ENCODE measurements at regions not wholly inside any gene's neighbourhood (a gene's known extent, or its start where the extent isn't known, plus 50 kb on each side); places are given as distances from the start of the nearest gene placed in this dataset.
"Not testable (repeated sequence)": the region's sequence is repeated elsewhere in the genome, so short reads cannot be mapped to it uniquely, and the experiment has no call there.

DNA sequence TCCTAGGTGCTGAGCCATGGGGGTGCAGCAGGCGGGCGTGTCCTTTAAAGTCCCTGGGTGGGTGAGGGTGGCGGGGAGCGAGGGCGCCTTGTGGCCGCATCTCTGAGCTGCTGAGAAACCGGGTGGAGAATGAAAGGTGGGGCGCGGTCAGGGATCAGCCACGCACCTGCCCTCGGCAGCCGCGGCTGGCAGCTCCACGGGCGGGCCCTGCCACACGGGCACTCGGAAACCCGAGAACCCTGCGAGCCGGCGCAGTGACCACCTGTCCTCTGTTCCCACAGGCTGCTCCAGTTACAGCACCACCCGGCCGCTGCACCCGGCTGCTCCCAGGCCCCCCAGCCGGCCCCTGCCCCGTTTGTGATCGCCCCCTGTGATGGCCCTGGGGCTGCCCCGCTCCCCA, 4400.5 kb upstream of the TPTE start:
- in situ Hi-C loops (cut with MboI; ENCODE audit: low pct_unique_long_range_greater_than_20kb, low sequenced_read_pairs); DNase-seq: not testable (repeated sequence)

GRCh38 chr21:6122629-6123028, 4398.8 kb upstream of the TPTE start:
- in situ Hi-C loops (cut with MboI; ENCODE audit: low pct_unique_long_range_greater_than_20kb, low sequenced_read_pairs); DNase-seq: not testable (repeated sequence)

DNA sequence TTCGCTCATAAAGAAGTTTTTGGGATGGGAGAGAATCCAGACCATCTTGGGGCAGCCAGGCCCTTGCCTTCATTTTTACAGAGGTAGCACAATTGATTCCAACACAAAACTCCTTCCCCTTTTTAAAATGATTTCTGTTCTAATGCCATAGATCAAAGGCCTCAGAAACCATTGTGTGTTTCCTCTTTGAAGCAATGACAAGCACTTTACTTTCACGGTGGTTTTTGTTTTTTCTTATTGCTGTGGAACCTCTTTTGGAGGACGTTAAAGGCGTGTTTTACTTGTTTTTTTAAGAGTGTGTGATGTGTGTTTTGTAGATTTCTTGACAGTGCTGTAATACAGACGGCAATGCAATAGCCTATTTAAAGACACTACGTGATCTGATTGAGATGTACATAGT, 4398.2 kb upstream of the TPTE start:
- in situ Hi-C loops (cut with MboI; ENCODE audit: low pct_unique_long_range_greater_than_20kb, low sequenced_read_pairs); DNase-seq: not testable (repeated sequence)

DNA sequence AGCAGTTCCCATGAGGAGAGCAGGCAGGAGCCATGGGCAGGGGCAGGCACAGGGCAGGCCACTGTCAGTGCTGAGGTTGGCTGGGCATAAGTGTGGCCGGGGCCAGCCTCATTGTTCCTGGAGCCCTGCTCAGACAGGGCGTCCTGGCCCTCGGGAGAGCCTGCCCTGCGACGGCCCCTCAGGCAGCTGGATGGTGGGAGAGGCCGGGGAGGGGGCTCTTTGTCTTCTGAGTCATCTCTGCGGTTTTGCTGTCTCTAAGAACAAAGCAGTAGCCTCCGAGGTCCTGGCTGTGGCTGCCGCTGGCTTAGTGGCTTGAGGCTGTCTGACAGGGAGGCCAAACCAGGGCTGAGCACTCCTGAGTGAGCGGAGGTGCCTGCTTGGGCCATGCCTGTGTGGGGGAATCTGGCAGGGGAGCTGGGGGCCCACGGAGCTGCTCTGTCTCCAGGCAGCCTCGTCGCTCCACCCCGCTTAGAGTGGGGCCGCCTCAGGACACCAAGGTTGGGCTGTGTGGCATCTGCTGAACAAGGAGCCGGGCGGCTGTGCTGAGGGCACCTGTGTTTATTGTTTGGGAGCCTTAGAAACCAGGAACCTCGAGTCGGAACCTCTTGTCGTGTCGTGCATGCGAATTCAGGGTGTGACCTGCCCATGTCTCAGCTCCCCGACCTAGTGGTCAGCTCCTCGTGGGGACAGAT, 4395.7 kb upstream of the TPTE start:
- DNase-seq, result peak; percentile 49
- in situ Hi-C loops (cut with MboI; ENCODE audit: low pct_unique_long_range_greater_than_20kb, low sequenced_read_pairs), result not testable (repeated sequence)

DNA sequence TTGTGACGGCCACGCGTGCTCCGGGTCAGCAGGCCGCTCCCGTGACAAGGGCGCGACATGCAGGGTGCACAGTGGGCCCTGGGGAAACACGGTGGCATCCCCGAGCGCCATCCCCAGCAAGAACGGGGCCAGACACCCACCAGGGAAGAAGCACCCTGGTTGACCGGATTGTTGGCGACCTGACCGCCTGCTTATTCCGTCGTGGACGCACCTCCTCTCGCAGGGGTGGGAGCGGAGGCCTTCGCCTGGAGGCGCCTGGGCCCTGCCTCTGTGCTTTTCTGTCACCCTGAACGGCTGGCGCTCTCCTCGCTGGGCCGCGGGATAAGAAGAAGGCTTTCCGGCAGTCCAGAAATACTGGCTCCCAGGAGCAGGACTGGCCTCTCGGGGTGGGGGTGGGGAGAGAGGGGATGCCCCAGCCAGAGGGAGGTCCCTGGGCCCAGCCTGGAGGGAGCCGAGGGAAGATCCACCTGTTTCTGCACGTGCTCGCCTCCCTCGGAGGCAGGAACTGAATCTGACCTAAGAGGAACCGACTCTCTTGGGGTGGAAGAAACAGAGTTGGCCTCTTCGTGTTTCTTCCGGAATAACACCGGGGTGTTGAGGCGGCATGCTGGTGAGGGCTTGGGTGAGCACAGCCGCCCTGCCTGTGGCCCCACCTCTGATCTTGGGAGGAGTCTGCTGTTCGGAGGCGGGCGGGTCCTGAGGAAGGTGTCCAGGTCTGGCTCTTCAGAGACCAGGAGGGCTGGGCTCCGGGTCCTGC, 4394.2 kb upstream of the TPTE start:
- in situ Hi-C loops (cut with MboI; ENCODE audit: low pct_unique_long_range_greater_than_20kb, low sequenced_read_pairs); DNase-seq: not testable (repeated sequence)

DNA sequence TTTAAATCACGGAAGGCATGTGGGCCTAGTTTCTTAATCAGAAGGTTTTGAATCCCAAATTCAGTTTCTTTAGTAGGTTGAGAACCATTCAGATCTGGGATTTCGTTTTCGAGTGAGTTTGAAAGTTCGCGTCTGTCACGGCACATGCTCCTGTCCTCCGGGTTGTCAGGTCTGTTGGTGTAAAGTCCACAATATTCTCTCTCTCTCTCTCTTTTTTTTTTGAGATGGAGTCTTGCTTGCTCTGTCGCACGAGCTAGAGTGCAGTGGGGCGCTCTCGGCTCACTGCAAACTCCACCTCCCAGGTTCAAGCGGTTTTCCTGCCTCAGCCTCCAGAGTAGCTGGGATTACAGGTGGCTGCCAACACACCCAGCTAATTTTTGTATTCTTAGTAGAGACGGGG, 4390.6 kb upstream of the TPTE start:
- DNase-seq; in situ Hi-C loops (cut with MboI; ENCODE audit: low pct_unique_long_range_greater_than_20kb, low sequenced_read_pairs): not testable (repeated sequence)

DNA sequence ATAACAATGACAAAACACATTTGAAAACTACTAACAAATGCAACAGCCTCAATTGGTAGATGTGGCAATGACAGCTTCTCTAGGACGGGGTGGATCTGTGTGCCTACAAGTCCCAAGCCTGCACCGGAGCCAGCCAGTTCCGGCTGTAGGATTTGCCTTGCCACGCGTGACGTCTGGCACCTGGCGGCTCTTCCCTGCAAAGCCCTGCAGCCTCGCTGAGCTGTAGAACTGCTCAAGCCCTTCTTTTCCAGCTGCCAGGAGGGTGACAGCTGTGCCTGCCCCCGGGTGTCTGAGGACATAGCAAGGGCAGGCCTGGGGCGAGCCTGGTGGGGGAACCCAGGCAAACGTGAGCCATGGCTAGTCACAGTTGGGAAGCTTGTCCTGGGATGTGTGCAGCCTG, 4388.0 kb upstream of the TPTE start:
- DNase-seq; in situ Hi-C loops (cut with MboI; ENCODE audit: low pct_unique_long_range_greater_than_20kb, low sequenced_read_pairs): not testable (repeated sequence)

- in situ Hi-C loops (cut with MboI; ENCODE audit: low pct_unique_long_range_greater_than_20kb, low sequenced_read_pairs); DNase-seq: not testable (repeated sequence)
These were observed 4387.3 kb upstream of the TPTE start for GRCh38 chr21:6133852-6134630.

- DNase-seq; in situ Hi-C loops (cut with MboI; ENCODE audit: low pct_unique_long_range_greater_than_20kb, low sequenced_read_pairs): not testable (repeated sequence)
These were observed 4384.7 kb upstream of the TPTE start for GRCh38 chr21:6136732-6137131.

DNA sequence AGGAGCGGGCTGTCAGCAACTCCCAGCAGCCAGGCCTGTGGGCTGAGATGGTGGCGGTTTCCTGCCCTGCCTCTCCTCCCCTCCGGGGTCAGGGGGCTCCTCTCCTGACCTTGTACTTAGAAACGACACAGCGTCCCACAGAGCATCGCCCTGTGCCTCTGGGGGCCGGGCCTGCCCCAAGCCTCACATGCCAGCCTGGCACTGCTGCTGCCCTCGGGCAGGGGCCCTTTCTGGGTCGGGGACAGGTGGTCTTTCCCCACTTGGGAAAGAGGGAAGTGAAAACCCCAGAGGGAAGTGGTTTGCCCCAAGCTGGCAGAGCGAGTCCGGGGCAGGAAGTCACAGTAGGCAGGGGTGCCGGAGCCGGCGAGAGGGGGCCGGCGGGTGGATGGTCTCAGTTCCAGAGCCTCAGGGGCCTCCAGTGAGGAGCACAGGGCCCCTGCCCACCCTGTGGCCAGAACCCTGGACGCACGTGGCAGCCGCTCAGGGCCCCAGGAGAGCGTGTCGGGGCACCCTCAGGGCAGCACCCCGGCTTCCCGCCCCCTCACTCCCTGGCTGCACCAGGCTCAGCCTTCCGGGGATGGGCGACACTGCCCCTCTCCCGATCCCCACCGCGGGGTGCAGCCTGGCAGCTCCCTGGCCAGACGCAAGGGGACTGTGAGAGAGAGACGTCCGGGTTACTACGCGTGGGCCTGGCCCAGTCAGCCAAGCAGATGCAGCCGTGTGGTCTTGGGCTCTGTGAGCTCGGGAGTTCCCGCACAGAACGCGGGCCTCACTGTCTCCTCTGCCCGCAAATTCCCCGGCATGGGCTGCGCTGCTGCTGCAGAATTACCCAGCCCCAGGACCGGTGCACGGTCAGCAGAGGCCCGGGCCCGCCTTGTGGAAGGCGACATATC, 4382.9 kb upstream of the TPTE start:
- in situ Hi-C loops (cut with MboI; ENCODE audit: low pct_unique_long_range_greater_than_20kb, low sequenced_read_pairs); DNase-seq: not testable (repeated sequence)

DNA sequence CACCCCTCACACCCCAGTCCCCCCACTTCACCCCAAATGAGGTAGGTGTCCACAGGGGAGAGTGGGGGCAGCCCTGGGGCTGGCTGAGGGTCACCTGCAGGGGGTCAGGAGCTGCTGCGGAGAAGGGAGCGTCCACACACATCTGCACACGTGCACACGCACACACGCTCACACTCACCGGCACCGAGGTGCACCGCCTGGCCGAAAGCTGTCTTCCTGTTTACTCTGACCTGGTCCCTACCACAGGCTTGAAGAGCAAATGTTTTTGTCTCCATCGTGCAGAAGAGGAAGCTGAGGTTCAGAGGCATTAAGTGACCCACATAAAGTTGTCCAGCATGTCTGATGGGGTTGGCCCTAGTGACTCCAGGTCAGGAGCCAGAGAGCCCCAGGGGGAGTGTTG, 4382.1 kb upstream of the TPTE start:
- in situ Hi-C loops (cut with MboI; ENCODE audit: low pct_unique_long_range_greater_than_20kb, low sequenced_read_pairs); DNase-seq: not testable (repeated sequence)

- in situ Hi-C loops (cut with MboI; ENCODE audit: low pct_unique_long_range_greater_than_20kb, low sequenced_read_pairs); DNase-seq: not testable (repeated sequence)
These were observed 4381.5 kb upstream of the TPTE start for GRCh38 chr21:6139862-6140261.

- in situ Hi-C loops (cut with MboI; ENCODE audit: low pct_unique_long_range_greater_than_20kb, low sequenced_read_pairs), result not testable (repeated sequence)
These were observed 4380.8 kb upstream of the TPTE start for GRCh38 chr21:6140467-6141137.

DNA sequence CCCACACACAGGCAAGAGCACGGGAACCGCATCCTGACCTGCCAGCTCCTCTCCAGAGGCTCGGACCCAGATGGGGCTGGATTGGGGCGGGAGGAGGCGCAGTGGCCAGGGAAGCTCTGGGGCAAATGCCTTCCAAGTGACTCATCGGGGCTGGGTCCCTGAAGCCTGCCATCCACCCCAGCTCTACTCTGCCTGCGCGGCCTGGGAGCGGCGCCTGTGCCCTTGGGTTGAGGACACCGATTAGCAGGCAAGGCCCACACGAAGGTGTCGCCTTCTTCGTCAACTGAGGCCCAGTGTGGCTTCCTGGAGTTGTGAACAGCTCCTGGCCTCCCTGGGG, 4380.3 kb upstream of the TPTE start:
- in situ Hi-C loops (cut with MboI; ENCODE audit: low pct_unique_long_range_greater_than_20kb, low sequenced_read_pairs); DNase-seq: not testable (repeated sequence)

More at GRCh38 chr21:6140467-6141137, 4380.8 kb upstream of the TPTE start:
- not testable (repeated sequence) for DNase-seq

DNA sequence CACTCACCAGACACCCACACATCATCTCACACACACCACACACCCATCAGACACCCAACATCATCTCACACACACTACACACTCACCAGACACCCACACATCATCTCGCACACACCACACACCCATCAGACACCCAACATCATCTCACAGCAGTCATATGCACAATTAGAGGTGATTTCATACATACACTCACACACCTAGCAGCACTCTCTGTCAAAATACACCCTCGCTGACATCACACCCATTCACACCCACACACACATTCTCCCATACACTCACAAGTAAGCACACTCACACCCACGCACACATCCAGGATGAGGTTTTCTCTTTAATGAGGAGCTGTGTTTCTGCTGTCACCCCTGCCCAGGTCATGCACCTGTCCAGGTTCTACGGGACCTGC, 4368.2 kb upstream of the TPTE start:
- DNase-seq; in situ Hi-C loops (cut with MboI; ENCODE audit: low pct_unique_long_range_greater_than_20kb, low sequenced_read_pairs): not testable (repeated sequence)

GRCh38 chr21:6154524-6155320, 4366.7 kb upstream of the TPTE start:
- in situ Hi-C loops (cut with MboI; ENCODE audit: low pct_unique_long_range_greater_than_20kb, low sequenced_read_pairs); DNase-seq: not testable (repeated sequence)

- DNase-seq; in situ Hi-C loops (cut with MboI; ENCODE audit: low pct_unique_long_range_greater_than_20kb, low sequenced_read_pairs): not testable (repeated sequence)
These were observed 4364.5 kb upstream of the TPTE start for GRCh38 chr21:6156712-6157389.

All from KBM-7 (cell line).